Endometrial microvascular endothelial cells (primary cell): ENCODE measurements at regions not wholly inside any gene's neighbourhood (a gene's known extent, or its start where the extent isn't known, plus 50 kb on each side); places are given as distances from the start of the nearest gene placed in this dataset.
"Not testable (repeated sequence)": the region's sequence is repeated elsewhere in the genome, so short reads cannot be mapped to it uniquely, and the experiment has no call there.

Experiments used
- in situ Hi-C: cut with HindIII; loops from 2 replicates; pipeline ENCODE4 v1.10.0; 2017; ENCODE audit warnings: low sequenced_read_pairs, low pct_unique_long_range_greater_than_20kb; ENCODE audit errors: inconsistent ontology term

DNA sequence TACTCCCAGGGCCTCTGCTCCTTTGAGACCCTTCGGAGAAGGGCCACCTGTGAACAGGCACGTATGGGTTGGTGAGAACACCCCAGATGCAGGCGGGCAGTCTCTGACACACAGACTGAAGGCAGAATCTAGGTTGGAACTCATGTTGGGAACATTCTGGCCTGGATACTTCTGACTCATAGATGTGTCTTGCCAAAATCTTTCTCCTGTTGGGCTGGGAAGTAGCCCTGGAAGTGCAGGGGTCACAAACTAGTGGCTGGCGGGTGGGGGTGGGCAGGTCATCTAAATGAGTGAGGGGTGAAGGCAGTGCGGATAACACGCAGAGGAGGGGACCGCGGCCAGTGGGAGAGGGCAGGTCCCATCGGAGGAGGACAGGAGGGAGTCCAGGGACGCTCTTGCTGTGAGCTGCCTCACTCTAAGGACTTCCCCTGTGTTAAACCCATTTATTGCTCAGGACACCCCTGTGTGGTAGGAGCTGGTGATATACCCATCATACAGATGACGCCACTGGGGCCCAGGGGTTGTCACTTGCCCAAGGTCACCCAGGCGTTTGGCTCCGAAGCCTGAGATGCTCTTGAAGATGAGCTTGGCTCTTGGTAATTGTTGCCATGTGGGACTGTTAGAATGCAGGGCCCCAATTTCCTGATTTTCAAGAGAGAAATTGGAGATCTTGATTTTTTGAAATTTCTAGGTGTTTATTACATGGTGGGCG, 181.0 kb downstream of the PTPRU start:
- in situ Hi-C loops = no loop called here

DNA sequence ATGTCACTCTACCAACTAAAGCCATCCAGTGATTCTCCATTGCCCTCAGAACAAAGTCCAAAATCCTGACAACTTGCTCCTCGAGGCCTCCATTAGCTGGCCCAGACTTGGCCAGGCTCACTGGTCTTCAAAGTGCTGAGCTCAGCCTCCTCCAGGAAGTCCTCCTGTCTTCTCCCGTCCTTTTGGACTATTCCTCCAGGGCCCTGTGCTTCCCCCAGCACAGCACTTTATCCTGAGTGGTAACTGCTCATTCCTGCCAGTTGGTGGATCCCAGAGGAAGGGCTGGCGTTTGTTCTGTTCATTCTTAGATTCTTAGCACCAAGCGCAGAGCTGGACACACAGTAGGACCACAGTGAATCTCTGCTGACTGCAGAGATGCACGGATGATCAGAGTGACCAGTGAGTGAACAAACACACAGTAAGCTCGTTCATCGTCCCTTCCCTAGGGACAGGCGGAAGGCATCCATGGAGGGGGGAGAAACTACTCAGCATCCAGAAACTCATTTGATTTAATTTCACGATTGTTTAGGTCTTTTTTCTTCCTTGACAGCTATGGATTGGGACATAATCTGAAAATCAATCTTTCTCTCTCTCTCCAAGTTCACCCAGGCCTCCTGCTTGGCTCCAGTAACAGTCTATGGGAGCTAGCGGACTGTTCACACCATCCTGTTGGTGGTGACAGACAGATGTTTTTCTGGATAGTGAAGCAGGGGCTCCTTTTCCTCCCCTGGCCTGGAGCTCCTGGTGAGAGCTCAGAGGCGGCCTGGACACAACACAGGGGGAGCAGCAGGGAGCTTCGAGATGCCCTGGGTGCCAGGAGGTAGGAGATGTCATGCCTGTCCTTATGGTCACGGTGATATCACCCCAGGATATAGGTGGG, 180.2 kb downstream of the PTPRU start:
- in situ Hi-C loops = no loop called here

DNA sequence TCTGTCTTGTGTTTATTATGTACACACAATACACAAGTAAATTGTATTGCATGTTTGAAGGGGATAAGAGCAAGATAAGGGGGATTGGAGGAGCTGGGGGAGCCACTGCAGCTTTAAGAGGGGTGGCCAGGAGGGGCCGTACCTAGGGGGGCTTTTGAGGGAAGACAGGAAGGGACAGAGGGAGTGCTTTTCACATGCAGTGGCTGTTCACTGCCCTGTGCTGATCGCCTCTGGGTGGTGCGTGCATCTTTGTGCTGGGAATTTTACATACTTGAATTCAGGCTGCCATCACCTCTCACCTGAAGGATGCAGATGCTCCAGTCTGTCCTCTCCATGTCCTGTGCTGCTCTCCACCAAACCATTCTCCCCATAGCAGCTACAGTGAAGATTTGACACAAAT, 179.5 kb downstream of the PTPRU start:
- in situ Hi-C loops = no loop called here

DNA sequence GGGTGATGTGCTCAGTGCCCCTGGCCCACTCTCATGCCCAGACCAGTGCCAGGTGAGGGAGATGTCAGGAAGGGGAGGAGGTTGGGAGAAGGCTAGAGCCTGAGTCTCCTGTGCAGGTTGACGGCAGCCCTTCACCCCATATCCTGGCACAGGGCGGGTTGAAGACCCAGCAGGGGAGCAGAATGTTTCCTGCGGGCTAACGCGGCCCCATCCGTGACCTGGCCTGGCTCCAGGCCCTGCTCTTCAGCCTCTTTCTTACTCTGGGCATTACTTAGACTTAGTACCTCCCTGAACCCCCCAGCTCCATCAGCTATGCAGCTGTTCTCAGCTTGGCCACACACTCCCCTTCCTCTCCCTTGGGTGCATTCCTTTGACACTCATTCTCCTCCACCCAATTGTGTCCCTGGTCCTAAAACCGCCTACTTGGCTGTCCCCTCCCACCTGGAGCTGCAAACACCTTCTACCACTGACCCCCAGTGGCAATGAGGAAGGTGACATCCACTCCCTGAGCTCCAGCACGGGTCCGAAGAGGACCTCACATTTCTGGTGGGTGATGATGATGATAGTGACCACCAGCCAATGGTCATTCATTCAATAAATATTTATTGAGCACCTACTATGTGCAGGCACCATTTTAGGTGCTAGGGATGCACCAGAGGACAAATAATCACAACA, 179.0 kb downstream of the PTPRU start:
- in situ Hi-C loops = no loop called here

DNA sequence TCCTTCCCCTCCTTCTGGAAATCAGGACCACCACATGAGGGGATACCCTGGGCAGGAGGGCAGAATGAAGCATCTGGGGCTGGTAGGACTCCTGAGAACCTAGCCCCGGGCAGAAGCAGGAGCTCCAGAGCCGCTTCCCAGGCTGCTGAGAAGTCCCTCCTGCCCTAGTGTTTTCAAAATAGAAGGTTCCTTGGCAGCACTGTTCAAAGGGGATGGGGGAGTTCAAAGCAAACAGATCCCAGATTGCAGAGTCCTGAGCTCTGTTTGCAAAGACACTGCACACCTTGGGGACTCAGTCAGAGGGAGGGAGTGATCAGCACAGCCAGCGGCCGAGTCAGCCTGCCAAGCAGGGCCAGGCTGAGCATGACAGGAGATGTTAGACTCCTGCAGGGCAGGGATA, 177.8 kb downstream of the PTPRU start:
- in situ Hi-C loops = no loop called here

DNA sequence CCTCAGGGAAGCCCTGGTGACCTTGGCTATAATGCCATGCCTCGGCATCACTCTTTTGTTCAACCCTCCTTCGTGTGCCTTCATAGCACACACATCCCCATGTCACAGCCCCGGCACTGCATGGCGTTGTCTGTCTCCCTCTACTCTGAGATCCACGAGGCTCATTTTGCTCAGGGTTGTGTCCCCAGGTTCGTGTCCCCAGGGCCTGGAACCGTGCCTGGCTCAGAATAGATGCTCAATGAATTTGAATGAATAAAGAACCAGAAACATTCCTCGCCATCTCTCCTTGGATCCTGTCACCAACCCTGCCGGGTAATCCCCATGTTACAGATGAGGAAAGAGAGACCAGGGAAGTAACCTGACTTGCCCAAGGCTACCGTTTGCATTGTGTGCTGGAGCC, 177.3 kb downstream of the PTPRU start:
- in situ Hi-C loops = no loop called here

DNA sequence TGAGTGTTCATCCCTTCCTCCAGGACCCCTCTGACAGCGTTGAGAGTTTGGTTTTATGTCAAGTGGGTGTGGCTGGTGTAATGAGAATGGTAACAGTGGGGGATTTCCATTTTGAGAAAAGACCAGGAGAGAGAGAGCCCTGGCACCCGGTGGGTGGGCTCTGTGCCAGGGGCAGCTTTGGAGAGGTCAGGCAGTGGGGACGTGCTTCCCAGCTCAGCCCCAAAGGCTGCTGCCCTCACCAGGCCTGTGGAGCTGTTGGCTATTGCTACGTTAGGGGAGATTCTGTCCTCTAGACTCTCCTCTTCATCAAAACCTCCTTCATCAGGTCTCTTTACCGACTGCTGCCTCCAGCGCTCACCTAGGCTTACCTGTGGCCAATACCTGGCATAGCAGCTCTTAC, 176.3 kb downstream of the PTPRU start:
- in situ Hi-C loops = no loop called here

DNA sequence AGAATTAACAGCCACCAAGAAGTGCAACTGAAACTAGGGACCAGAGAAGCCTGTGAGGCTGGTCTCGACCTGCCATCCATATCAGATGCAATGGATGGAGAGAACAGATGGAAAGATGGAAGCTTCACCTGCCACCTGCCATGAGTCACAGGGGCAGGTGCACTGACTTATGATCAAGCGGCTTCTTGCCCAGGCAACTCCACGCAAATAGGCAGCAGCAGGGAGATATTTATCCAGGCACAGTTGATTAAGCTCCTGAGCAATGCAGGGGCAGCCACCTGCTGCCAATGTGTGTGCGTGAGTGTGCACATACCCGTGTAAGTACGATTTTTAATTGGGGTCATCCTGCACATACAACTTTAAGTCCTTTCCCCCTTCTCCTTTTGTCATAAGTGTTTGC, 174.2 kb downstream of the PTPRU start:
- in situ Hi-C loops = no loop called here

DNA sequence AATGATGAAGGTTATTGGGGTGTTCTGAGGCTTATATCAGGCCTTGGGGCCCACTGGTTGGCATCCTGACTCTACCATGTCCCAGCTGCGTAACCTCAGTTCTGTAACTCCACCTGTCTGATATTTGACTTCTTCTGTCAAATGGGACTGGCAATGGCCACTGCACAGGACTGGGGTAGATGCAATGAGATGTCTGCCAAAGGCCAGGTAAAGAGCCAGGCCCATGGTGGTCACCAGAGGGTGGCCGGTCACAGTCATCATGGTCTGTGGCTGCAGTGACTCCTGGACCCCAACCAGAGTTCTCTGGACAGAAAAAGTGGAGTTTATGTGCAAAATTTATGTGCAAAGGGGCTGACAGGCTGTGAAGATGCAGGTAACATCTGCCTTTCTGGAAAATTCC, 173.3 kb downstream of the PTPRU start:
- in situ Hi-C loops = no loop called here

DNA sequence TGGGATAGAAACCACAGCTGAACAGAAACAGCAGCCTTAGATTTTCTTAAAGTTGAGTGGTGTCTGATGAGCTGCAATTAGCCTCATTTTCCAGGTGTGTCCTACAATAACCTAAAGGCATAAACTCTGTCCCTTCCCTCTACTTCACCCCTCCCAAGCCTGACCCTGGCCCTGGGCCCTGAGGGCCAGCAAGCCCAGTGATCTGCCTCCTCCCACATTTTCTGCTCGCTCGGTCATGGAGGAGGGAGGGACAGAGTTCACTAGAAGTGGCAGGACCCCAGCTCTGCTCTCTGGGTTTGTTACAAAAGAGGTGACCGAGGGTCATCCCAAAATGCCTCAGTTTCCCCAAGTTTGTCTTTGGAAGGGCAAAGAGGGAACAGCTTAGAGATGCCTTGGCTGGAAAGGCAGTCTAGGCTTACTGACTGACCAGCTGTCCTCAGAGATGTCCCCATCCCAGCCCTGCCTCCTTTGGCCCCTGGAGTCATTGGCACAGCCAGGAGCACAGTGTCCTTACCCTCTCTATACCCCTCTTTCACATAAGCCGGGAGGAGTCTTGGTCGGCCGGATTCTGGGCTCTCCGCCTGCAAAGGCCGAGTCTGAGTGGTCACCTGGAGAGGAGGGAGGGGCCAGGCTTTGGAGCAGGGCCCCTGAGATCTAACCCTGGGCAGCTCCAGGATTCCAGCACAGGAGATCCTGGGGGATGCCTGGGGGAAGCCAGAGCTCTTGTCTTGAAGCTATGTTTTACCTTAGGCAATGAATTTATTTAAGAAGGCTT, 172.7 kb downstream of the PTPRU start:
- in situ Hi-C loops = no loop called here

DNA sequence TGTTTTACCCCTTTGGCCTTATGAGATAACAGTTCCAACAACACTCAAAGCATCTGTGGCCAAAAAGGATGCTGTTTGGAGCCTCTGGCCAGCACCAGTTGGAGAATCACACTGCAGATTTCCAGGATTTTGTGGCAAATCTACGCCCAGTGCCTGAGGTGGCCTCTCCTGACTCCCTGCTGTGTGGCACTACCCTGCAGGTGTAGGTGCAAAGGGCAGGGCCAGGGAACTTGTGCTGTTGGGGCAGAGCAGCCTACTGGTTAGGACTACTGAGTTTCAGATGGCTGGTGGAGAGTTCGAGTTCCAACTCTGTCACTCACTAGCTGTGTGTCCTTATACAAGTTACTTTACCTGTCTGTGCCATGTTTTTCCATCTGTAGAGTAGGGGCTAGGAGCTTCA, 170.5 kb downstream of the PTPRU start:
- in situ Hi-C loops = no loop called here

DNA sequence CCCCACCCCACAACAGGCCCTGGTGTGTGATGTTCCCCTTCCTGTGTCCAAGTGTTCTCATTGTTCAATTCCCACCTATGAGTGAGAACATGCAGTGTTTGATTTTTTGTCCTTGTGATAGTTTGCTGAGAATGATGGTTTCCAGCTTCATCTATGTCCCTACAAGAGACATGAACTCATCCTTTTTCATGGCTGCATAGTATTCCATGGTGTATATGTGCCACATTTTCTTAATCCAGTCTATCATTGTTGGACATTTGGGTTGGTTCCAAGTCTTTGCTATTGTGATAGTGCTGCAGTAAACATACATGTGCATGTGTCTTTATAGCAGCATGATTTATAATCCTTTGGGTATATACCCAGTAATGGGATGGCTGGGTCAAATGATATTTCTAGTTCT, 163.9 kb downstream of the PTPRU start:
- in situ Hi-C loops = not testable (repeated sequence)

DNA sequence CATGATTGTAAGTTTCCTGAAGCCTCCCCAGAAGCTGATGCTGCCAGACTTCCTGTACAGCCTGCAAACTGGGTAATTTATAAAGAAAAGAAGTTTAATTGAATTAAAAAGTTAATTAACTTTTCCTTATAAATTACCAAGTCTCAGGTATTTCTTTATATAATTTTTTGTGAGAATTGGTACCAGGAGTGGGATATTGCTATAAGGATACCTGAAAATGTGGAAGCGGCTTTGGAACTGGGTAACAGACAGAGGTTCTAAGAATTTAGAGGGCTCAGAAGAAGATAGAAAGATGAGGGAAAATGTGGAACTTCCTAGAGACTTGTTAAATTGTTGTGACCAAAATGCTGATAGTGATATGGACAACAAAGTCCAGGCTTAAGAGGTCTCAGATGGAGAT, 163.1 kb downstream of the PTPRU start:
- in situ Hi-C loops = no loop called here

DNA sequence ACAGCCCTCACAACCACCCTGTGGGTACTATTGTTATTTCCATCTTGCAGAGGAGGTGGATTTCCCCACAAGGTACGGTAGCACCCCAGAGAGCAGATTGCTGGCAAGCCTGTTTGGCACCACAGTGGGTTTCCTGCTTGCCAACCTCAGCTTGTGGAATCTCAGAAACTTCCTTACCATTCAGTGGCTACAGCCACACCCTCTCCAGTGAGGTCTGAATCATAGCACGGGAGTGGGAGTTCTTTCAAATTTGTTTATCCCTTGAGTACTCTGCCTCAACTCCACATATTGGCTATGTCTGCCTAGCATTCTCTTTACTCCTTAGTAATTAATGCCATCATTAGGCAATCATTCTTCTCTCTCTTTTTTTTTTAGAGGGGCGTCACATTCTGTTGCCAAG, 162.1 kb downstream of the PTPRU start:
- in situ Hi-C loops = no loop called here

DNA sequence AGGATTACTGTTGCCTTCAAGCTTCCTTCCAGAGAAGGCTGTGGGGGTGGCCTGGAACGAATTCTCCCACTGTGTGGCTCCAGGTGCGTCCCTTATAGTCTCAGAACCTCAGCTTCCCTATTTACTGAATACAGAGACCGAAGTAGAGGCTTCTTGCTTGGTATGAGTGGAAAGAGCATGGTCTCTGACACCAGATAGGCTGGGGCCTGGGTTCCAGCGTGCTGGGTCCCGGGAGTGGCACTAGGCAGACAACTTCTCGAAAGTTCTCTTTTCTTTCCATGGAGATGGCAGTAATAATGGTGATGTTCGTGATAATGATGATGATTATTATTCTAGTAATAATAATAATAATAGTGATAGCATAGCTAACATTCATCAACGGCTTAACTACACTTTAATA, 161.7 kb downstream of the PTPRU start:
- in situ Hi-C loops = no loop called here

DNA sequence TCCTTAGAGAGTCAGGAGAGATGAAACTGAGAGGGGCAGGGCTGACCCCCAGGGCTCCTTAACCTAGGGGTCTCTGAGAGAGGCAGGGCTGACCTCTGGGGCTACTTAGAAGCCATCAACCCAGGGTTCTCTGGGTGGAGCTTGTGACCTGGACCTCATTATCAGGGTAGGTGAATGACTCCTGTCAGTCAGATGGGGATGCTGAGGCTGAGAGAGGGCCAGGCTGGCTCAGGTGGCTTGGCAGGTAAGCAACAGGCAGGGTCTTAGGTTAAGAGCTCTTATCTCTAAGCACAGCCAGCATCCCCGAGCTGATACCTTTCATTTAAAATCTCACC, 160.9 kb downstream of the PTPRU start:
- in situ Hi-C loops = no loop called here

DNA sequence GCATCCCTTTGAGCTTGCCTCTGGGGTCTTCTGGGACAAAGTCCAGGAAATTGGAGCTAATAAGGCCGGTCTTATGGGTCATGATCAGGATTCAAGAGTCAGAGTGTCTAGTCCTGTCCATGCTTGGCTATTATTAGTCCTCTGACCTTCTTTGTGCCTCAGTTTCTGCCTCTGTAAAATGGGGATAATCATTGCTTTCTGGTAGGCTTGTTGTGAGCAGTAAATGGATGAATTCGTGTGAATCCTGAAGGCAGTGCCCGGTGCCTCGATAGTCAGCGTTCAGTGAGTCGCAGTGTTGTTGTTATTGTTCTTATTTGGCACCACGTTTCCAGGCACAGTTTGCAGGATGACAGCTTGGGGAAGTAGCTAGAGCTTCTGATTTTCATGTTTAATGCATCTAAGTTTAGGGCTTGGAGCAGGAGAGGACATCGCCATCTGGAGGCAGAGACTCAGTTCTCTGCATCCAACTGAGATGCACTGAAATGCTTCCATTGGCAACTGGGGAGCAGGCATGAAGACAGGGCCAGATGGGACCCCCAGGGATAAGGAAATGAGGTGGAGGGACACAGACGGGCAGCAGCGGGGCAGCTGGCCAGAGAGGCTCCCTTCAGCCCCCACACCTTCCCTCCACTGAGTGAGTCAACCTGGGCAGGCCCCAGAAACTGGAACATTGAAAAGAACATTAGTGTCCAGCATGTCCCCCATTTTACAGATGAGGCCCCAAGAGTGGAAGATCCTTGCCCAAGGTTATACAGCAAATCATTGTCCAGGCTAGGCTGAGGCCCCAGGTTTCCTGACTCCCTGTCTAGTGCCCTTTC, 160.3 kb downstream of the PTPRU start:
- in situ Hi-C loops = no loop called here

DNA sequence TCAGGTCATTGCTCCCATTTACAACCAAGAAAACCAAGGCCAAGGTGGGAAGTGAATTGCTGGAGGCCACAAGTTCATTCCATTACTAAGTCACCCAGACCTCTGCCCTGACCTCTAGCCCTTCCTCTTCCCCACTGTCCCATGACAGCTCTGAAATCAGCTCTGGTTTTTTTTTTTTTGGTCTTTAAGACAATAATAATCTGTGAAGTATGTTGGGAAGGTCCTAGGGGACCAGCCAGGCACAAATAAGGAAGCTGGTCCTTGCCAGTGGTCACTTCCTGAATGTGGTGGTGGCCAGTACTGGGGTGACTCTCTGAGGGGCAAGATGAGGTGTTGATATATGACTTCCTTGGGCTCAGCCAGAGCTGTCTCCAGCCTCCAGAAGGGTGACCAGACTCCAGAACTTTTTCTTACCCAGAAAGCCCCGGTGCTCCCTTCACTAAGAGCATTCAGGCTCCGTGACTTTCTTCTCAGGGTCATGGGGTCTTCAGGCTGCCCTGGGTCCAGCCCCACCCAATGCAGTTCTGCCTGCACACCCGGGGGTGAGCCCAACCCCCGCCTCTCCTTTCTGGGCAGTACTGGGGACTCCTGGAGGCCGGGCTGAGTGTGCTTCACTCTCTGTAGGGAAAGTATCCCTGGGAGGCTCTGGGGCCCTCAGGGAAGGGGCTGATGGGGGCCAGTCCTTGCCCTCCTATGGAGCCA, 159.6 kb downstream of the PTPRU start:
- in situ Hi-C loops = no loop called here
